SIG-M5 treated with dmso at 0.1 percent for 504 hours (cell line): ENCODE measurements at regions not wholly inside any gene's neighbourhood (a gene's known extent, or its start where the extent isn't known, plus 50 kb on each side); places are given as distances from the start of the nearest gene placed in this dataset.
A peak's percentile ranks its signal among the peaks of the same experiment; 100 is the strongest.
"Not testable (repeated sequence)": the region's sequence is repeated elsewhere in the genome, so short reads cannot be mapped to it uniquely, and the experiment has no call there.

Source experiments
- DNase-seq: peaks from one replicate; lab custom pipeline; 2025; ENCODE audit not compliant: unreplicated experiment; lab: John Stamatoyannopoulos, UW

DNA sequence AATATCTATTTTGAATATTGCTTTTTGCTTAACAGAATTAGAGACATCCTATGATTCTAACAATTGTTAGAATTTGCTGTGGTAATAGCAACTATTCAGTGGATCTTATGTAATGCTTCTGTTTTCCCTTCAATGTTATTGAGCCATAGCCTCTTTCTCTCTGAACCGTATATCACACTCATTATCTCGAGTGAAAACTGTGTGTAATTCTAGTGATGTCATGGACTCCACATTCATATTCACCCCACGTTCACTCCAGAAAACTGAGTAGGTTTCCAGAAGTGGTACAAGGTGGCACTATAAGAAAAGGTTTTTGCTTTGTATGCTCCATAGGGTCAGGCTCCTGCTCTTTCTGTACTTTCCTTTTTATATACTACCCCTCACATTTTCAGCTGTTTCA lies 534.3 kb upstream of the PABPC4L start:
- no peak for DNase-seq

DNA sequence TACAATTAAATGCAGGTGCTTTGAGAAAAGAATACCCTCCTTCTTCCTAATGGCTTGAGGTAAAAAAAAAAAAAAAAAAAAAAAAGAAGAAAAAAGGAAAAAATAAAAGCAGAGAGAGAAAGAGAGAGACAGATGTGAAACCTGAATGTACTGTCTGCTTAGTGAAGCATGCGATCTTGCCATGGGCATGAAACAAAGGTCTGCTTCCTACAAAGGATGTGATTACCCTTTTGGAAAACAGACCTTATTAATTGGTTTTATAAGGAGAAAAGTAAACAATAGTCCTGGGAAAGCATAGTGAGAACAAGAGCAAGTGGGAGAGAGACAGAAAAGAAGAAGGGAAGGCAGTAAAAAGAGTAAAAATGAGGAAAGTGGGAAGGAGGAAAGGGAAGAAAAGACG lies 526.1 kb upstream of the PABPC4L start:
- no peak for DNase-seq

DNA sequence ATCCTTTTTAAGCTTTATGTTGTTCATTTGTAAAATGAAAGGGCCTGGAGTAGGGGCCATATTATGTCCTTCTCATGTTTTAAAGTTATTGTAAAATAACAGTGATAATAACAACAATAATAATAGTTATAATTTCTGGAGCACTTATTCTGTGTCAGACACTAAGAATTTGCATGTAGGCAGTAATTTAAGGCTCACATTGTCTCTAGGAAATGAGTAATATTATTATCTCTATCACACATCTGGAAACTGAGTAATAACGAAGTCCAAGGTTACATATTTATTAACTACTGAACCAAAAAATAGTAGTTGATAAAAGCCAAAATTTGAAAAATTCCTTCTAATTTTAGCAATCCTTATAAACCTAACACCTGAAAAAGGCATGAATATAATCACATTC lies 520.7 kb upstream of the PABPC4L start:
- DNase-seq, result no peak

DNA sequence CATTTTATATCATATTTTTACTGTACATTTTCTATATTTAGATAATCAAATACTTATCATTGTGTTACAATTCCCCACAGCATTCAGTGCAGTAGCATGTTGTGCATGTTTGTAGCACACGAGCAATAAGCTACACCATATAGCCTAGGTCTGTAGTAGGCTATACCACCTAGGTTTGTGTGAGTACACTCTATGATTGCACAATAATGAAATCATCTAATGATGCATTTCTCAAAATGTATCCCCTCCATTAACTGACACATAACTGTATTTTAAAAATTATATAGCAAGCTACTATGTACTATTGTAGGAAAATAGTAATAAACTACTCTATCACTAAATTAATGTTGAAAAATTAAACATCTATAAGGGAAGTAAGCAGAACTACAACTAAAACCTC lies 518.4 kb upstream of the PABPC4L start:
- DNase-seq, result no peak

DNA sequence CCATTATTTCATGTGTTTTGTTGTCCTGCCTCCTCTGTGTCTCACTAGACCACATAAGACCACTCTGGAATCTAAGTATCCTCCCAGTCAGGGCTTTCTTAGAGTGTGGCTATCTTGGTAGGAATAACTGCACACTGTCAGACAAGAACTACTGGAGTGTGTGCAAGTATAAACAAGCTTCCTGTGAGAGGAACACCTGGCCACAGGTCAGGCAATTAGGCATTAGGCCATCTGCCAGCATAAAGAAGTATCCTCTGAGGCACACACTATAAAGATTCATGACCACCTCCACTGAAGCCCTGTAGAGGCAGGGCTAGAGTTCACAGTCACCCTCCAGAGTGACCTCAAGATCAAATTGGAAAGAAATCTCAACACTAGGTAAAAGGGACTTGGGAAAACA lies 507.0 kb upstream of the PABPC4L start:
- no peak for DNase-seq

DNA sequence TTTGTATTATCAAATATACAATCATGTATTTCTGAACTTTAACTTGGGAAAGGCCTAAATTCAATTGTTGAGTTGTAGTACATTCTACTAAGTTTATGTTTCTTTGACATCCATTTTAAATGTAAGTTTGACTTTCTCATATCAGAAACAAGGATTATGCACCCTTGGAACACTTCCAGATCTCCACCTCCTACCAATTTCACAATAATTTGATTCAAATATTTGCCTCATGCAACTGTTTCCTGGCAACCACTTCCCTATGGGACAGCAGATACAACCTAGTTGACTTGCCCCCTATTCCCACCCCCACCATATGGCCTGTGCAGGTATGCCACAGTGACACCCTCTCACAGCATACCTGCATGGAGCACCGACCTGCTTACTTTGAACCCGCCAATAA lies 506.4 kb upstream of the PABPC4L start:
- DNase-seq, result no peak

DNA sequence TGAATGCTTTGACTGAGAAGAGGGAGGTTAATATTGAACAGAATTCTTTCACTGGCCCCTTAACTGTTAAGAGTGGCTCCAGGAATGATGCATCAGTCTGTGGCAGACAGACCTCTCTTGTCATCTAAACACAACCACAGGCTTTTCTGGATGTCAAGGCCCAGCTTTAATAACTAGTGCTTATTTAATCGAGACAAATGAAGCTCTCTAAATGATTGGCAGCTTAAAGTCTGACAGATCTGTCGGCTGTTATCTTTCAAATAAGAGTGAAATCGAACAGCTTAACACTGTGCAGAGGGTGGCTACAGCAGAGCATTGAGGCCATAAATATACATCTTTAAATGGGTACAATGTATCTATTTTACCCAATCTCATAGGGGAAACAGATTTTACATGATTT lies 500.8 kb upstream of the PABPC4L start:
- DNase-seq, result no peak

DNA sequence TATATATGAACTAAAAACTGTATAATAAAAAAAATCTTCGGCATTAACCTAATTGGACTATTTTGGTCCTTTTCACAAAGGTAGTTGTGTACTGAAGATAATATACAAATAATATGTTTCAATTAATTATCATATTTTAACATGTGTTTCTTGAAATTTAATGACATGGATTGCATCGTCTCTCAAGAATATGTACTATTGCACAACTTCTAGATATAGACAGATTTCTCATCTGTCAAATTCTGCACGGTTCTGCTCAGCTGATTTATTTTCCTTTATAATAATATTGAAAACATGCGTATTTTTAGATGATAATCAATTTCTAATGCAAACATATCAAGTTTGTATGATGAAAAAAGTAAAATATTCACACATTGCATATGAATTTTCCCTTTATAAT lies 498.7 kb upstream of the PABPC4L start:
- DNase-seq, result no peak

DNA sequence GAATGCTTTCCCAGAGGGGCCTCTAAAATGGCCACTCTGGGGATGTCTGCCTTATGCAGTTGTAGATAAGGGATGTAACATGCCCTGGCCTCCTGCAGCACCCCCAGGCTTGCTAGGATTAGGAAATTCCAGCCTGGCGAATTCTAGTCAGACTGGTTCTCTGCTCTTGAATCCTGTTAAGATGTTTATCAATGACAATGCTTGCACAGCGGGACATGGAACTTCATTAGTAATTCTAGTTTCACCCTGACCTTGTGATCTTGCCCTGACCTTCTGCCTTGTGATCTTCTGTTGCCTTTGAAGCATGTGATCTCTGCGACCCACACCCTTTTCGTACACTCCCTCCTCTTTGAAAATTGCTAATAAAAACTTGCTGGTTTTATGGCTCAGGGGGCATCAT lies 497.2 kb upstream of the PABPC4L start:
- not testable (repeated sequence) for DNase-seq

DNA sequence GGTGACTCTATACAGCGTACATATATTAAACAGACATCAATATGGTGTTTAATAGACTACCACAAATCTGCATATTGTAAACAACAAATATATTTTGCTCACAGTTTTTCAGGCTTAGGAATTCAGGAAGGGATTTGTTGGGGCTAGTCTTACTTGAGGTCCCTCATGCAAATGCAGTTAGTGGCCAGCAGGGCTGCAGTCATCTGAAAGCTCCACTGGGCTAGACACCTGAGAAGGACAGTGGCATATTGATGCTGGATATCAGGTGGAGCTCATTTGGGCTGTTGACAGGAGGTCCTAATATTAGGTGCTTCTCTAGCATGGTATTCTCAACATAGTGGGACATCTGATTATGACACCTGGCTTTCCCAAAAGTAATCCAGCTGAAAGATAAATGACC lies 493.8 kb upstream of the PABPC4L start:
- no peak for DNase-seq

DNA sequence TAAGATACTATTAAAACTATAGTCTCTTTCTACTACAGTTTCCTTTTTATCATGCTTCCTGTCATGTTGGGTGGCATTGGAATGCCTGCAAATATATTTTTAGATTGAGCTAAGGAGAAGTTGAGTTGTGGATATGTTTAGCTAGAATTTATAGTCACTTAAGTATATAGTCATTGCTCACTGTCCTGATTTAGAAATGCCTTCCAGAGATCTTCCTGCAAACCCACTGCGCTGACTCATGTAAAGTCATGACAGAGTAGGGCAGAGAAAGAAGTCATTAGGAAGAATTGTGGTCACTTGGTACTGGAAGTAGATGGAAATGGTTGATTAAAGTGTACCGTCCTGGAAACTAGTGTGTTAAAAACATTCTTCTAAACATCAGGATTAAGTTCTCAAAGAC lies 490.3 kb upstream of the PABPC4L start:
- no peak for DNase-seq

DNA sequence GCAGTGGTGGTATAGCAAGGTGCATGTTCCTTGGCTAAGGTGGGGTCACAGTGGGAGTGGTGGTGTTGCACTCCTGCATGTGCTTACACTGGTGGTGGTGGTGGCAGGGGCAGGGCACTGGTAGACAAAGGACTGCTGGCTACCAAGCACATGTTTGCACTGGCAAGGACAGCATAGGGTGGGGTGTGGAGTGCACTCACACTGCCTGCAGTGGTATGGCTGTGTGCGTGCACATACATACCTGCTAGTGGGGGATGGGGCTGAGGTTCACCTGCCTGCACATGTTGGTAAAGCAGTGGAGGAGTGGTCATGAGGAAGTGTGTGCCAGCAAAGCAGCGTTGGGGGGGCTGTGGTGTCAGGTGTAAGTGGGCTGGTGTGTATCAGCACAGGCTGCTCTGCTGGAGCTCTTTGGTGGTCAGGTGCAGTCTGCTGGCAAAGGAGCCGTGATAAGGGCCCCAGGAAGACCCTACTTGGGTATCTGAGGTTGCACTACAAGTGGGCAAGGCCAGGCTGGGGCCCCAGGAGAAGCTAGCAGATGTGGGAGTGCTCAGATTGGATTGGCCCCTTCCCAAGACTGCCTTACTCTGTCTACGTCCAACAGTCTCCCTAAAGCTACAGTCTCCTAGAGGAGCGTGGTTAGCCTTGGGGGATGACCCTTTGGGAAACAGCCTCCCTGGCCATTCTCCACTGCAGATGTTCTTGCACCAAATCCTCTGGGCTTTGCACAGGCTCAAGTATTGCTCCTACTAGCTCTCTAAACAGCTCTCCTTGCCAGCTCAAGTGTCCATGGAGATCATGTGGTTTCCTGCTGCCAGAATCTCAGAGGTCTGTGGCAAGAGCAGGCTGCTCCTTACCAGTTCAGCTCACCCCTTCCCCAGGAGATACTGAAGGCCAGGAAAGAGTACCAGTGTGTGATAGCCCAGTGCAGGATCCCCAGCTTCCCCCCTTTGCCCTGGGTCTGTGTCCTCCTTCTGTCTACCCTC lies 486.3 kb upstream of the PABPC4L start:
- no peak for DNase-seq

DNA sequence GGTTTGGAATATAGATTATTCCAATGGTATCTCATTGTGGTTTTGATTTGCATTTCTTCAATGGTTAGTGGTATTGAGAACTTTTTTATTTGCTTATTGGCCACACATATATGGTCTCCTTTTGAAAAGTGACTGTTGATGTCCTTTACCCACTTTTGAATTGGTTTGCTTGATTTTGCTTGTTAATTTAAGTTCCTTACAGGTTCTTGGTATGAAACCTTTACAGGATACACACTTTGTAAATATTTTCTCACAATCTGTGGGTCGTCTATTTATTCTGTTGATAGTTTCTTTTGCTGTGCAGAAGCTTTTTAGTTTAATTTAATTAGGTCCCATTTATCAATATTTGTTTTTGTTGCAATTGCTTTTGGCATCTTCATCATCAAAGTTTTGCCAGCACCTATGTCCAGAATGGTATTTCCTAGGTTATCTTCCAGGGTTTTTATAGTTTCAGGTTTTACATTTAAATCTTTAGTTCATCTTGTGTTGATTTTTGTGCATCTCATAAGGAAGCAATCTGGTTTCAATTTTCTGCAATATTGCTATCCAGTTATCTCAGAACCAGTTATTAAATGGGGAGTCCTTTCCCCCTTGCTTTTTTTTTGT lies 475.7 kb upstream of the PABPC4L start:
- DNase-seq, result no peak

DNA sequence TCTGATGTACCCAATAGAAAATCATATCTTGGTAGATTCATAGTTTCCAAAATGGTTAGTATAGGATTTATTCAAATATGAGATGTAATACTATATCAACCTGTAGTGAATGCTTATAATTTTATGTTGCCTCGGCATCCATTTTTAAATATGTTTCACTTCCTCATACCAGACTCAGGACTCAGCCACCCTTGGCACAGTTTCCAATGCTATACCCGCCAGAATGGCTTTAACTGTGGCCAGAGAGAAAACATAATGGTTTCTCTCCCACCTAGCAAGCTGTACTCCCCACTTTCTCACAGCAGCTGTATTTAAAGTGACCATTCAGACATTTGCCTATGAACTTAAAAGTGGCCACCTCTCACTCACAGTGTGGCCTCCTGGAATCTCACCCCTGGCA lies 466.6 kb upstream of the PABPC4L start:
- DNase-seq, result peak; percentile 8

DNA sequence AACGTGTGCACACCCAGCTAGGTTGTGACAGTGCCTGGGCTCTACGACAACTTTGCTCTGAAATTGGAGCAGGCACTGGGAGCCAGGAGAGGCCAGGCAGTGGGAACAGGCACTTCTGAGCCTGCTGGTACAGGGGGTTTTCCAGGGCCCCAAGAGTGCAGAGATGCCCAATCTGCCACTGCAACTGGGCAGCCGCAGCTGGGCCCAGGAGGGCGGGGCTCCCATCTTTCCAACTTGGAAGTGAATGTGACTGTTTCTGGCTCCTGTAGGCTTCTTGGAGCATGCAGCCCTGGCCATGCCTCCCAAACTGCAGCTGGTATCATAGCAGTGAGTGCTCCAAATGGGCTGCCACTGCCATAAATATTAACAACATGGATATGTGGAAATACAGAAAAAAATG lies 465.1 kb upstream of the PABPC4L start:
- DNase-seq, result no peak

DNA sequence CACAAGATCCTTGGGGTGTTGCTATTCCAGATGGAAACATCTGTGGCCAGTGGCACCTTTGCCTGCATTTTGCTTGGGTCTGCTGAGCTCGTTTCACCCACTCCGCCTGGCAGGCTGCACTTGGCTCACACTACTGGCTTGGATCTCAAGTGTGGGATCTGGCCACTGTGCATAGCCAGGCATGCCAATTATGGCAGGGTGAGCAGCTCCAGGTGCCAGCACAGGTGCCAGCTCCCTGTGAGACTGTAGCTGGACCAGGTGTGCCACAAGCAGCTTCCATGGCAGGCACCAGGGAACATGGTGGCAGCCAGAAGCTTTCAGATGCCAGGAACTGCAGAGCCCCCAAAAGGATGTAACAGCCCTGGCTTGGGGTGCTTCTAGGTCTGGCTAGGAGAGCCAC lies 463.8 kb upstream of the PABPC4L start:
- no peak for DNase-seq

DNA sequence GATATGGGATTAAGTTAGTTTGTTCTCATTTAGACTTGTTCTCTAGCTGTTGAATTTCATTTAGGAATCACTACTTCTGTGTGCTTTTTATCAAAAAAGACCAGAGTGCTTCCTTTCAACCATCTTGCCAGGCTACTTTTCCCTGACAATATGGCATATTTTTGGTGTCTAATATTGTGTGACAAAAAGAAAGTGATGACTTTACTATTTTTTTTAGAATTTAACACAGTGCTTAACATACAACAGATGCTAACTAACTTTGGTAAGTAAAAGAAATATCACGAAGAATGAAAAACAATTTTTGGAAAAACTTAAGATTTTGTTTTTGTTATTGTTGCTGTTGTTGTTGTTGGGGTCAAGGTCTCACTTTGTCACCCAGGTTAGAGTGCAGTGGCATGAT lies 462.2 kb upstream of the PABPC4L start:
- no peak for DNase-seq

DNA sequence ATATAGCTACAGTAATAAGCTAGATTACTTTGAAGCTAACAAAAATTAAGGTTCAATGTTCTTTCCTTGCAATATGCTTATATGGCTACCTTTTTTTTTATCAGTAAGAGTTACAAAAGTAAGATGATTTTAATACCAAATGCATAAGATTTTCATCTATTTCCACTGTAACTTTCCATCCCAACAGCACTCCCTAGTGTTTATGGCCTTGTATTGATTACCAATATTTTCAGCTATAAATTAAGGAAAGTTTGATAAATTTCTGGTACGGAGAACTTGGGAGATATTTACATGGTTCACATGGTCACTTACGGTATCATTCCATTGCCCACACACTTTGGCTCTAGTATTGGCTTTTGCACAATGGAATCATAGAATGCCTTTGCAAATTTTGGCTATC lies 448.9 kb upstream of the PABPC4L start:
- no peak for DNase-seq

DNA sequence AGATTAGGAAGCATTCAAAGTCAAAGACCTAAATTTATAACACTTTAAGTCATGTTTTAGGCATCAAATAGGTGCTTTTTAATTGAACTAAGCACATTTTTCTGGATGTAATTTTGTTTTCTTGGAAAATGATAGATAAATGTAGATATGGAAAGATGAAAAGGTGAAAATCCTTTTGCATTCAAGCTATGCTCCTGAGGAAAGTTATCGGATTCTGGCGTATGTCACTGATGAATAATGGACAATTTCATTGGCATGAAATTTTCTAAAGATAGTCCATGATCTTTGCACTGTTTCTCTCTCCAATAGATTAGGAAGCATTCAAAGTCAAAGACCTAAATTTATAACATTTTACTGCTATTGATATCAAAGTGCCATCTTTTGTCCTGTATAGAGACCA lies 444.2 kb upstream of the PABPC4L start:
- no peak for DNase-seq

DNA sequence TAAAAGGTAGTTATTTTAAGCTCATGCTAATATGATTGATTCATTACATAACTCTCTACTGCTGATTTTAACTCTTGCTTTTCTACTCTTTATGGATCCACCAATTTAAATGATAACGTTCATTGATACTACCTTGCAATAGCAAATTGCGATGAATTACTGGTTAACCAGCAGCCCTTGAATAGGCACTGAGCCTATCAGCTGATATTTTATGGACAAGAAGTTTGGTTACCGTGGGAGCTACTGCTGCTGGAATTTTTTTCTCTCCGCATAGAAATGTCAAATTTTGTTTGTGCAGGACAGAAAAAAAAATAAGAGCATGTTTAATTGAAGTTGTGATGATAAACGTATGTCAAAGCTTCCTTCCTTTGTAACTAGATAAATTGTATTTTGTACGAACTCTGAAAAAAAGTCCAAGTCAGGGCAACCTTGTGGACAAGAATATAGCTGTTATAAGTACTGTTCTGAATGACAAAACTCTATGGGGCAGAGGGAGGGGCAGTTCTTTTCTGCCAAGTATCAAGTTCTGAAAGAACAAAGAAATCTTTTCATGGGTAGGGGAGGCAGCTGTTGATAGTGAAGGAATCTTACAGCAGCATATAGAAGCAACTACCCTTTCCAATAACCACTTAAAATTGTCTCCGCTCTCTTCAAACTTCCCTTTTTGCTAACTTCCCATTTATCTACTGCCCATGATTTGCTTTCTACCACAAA lies 434.9 kb upstream of the PABPC4L start:
- DNase-seq, result peak; percentile 46

DNA sequence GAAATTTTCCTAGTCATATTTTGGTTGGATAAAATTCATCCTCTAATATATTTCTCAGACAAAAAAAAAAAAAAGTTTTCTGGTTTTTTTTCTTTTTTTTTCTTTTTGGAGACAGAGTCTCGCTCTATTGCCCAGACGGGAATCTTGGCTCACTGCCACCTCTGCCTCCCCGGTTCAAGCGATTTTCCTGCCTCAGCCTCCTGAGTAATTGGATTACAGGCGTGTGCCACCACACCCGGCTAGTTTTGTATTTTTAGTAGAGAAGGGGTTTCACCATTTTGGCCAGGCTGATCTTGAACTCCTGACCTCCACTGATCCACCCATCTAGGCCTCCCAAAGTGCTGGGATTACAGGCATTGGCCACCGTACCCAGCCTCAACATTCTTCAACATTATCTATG lies 432.7 kb upstream of the PABPC4L start:
- DNase-seq, result no peak

DNA sequence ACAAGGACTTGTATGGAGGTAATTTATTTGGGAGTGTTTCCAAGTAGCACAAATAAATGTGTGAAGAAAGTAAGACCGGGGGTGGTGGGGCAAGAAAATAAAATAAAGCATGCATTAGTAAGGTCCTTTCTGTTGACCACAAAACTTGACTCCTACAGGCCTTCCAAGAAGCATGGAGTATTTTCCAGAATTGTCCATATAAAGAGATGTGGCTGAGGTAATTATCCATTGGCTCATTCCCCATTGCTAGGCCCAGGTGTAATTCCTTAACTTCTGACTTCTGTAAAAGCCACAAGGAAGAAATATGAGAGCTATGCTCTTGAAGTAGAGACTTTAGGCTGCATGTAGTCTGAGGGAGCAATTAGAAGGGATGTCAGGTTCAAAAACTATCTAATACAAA lies 430.5 kb upstream of the PABPC4L start:
- no peak for DNase-seq
